GM23338 (cell line): ENCODE measurements at regions not wholly inside any gene's neighbourhood (a gene's known extent, or its start where the extent isn't known, plus 50 kb on each side); places are given as distances from the start of the nearest gene placed in this dataset.

ENCODE experiments used
- ATAC-seq: fragments of 200-7000 bp; cut with Tn5 transposase; 3 replicates; pipeline ENCODE4 v1.9.1; 2020
- DNase-seq: peaks from one replicate; pipeline ENCODE4 v3.0.0-alpha.2; 2015; ENCODE audit warnings: low spot score
- H2AFZ ChIP-seq: fragments of 200-600 bp; sonication (generic); 2 replicates; pipeline ENCODE4 v1.8.0; 2016; ENCODE audit warnings: antibody characterized with exemption, mild to moderate bottlenecking, moderate library complexity
- H3F3A ChIP-seq: fragments of 200-600 bp; sonication (generic); replicated peaks from 2 replicates; pipeline ENCODE4 v1.8.0; 2017; ENCODE audit warnings: antibody characterized with exemption, mixed run types, low read depth
- H3K27ac ChIP-seq: fragments of 200-600 bp; sonication (generic); 2 replicates; pipeline ENCODE4 v1.6.1; 2016; ENCODE audit warnings: low read depth
- H3K27me3 ChIP-seq: fragments of 200-600 bp; sonication (generic); 2 replicates; pipeline ENCODE4 v1.8.0; 2016; ENCODE audit warnings: mild to moderate bottlenecking, mixed run types, moderate library complexity; ENCODE audit not compliant: insufficient read depth
- H3K36me3 ChIP-seq: fragments of 200-600 bp; sonication (generic); 2 replicates; pipeline ENCODE4 v1.8.0; 2016; ENCODE audit warnings: mild to moderate bottlenecking; ENCODE audit not compliant: insufficient read depth
- H3K4me1 ChIP-seq: fragments of 200-600 bp; sonication (generic); 2 replicates; pipeline ENCODE4 v1.8.0; 2016; ENCODE audit warnings: mild to moderate bottlenecking, moderate library complexity; ENCODE audit not compliant: insufficient read depth
- H3K4me2 ChIP-seq: fragments of 200-600 bp; sonication (generic); 2 replicates; pipeline ENCODE4 v1.7.1; 2017; ENCODE audit warnings: mixed run types
- H3K4me3 ChIP-seq: fragments of 200-600 bp; sonication (generic); 2 replicates; pipeline ENCODE4 v1.6.1; 2016; ENCODE audit warnings: mixed run types
- H3K79me2 ChIP-seq: fragments of 200-600 bp; sonication (generic); replicated peaks from 2 replicates; pipeline ENCODE4 v1.8.0; 2017; ENCODE audit warnings: mild to moderate bottlenecking; ENCODE audit not compliant: insufficient read depth
- H3K9me2 ChIP-seq: fragments of 200-600 bp; sonication (generic); 2 replicates; pipeline ENCODE4 v1.8.0; 2017; ENCODE audit not compliant: insufficient read depth
- H4K20me1 ChIP-seq: fragments of 200-600 bp; sonication (generic); replicated peaks from 2 replicates; pipeline ENCODE4 v1.8.0; 2017; ENCODE audit warnings: mild to moderate bottlenecking; ENCODE audit not compliant: insufficient read depth
- H3K27ac Mint-ChIP-seq: 2 replicates; pipeline ENCODE4 v1.8.0; 2020; ENCODE audit warnings: inconsistent platforms, mild to moderate bottlenecking, moderate library complexity, mixed read lengths
- H3K27me3 Mint-ChIP-seq: 3 replicates; pipeline ENCODE4 v1.8.0; 2022; ENCODE audit warnings: low read depth, mild to moderate bottlenecking, moderate library complexity, mixed read lengths, inconsistent platforms; ENCODE audit not compliant: insufficient read depth, poor library complexity
- H3K36me3 Mint-ChIP-seq: 3 replicates; pipeline ENCODE4 v1.8.0; 2021; ENCODE audit warnings: low read depth, mild to moderate bottlenecking, inconsistent platforms, moderate library complexity, mixed read lengths
- H3K4me1 Mint-ChIP-seq: 3 replicates; pipeline ENCODE4 v1.8.0; 2020; ENCODE audit warnings: mild to moderate bottlenecking, inconsistent platforms, mixed read lengths
- H3K4me3 Mint-ChIP-seq: 3 replicates; pipeline ENCODE4 v1.8.0; 2021; ENCODE audit warnings: moderate library complexity, mild to moderate bottlenecking, inconsistent platforms, mixed read lengths
- H3K9me3 Mint-ChIP-seq: 3 replicates; pipeline ENCODE4 v1.8.0; 2020; ENCODE audit warnings: moderate library complexity, mild to moderate bottlenecking, inconsistent platforms, mixed read lengths
- CREB1 ChIP-seq: fragments of 250-450 bp; sonication (Bioruptor Pico); IDR thresholded peaks from 2 replicates; pipeline ENCODE4 v1.5.0; 2020; ENCODE audit warnings: low read depth, mild to moderate bottlenecking, moderate library complexity
- EZH2 ChIP-seq: fragments of 200-600 bp; sonication (generic); IDR thresholded peaks from one replicate; pipeline ENCODE4 v1.8.0; 2017; ENCODE audit warnings: antibody characterized with exemption, mild to moderate bottlenecking, low read depth; ENCODE audit not compliant: unreplicated experiment
- EZH2phosphoT487 ChIP-seq: fragments of 200-600 bp; sonication (generic); IDR thresholded peaks from one replicate; pipeline ENCODE4 v1.8.1; 2018; ENCODE audit warnings: antibody characterized with exemption; ENCODE audit not compliant: unreplicated experiment
- JUNB ChIP-seq: IDR thresholded peaks from one replicate; pipeline ENCODE4 v1.6.1; 2016; ENCODE audit warnings: antibody characterized with exemption; ENCODE audit not compliant: unreplicated experiment
- NANOG ChIP-seq: IDR thresholded peaks from 2 replicates; pipeline ENCODE4 v1.6.1; 2016; ENCODE audit warnings: antibody characterized with exemption, borderline replicate concordance
- POLR2AphosphoS5 ChIP-seq: IDR thresholded peaks from 2 replicates; pipeline ENCODE4 v1.6.1; 2016; ENCODE audit warnings: antibody characterized with exemption, low read depth
- STAT1 ChIP-seq: IDR thresholded peaks from one replicate; pipeline ENCODE4 v1.6.1; 2016; ENCODE audit warnings: antibody characterized with exemption; ENCODE audit not compliant: unreplicated experiment
- ZNF114 ChIP-seq: fragments of 250-450 bp; sonication (Bioruptor Pico); IDR thresholded peaks from 2 replicates; pipeline ENCODE4 v1.5.0; 2020; ENCODE audit warnings: mild to moderate bottlenecking, moderate library complexity
- ZNF331 ChIP-seq: fragments of 250-450 bp; sonication (Bioruptor Pico); IDR thresholded peaks from 2 replicates; pipeline ENCODE4 v1.5.0; 2020; ENCODE audit warnings: low read depth, mild to moderate bottlenecking, moderate library complexity
- TF ChIP-seq, protein P1 (sequence below): fragments of 250-450 bp; sonication (Bioruptor Pico); IDR thresholded peaks from 2 replicates; pipeline ENCODE4 v1.5.0; 2020; ENCODE audit warnings: mild to moderate bottlenecking, moderate library complexity
- TF ChIP-seq, protein P2 (sequence below): IDR thresholded peaks from one replicate; pipeline ENCODE4 v1.6.1; 2018; ENCODE audit warnings: antibody characterized with exemption; ENCODE audit not compliant: unreplicated experiment
- TF ChIP-seq, protein P3 (sequence below), 2 experiments: fragments of 200-600 bp in 1 of 2; sonication (generic) in 1 of 2; conservative IDR thresholded peaks; 2 replicates each; pipeline versions ENCODE4 v1.5.1 to v1.6.1; 2016 to 2017; ENCODE audit warnings: antibody characterized with exemption in 2 of 2, low read depth in 2 of 2, mild to moderate bottlenecking in 2 of 2, moderate library complexity in 1 of 2
- TF ChIP-seq, protein P4 (sequence below): IDR thresholded peaks from 2 replicates; pipeline ENCODE4 v1.6.1; 2016; ENCODE audit warnings: antibody characterized with exemption

DNA sequence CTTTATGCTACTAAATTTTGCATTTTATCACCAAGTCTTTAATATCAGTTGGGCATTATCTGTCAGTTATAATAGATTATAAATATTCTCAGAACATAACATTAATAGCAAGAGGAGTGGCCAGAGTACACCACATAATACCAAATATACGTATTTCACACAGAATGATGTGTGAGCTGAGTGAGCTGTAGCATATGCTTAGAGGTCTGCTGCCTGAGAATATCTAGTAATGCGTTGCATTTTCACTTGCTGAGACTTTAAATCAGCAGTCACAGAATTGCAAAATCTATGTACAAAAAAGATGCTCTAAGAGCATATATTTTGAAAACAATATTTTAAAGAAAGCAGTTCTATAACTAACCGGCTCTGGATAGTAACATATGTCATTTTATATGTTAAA is 921.1 kb upstream of the EDIL3 start:
- no peaks in the 10 kb centered on the region for H3K79me2 ChIP-seq
- TF ChIP-seq ZNF114 (CRISPR knock-in tag): no peak
- no peak for TF ChIP-seq STAT1
- TF ChIP-seq JUNB: no peak
- TF ChIP-seq, protein P1, sequence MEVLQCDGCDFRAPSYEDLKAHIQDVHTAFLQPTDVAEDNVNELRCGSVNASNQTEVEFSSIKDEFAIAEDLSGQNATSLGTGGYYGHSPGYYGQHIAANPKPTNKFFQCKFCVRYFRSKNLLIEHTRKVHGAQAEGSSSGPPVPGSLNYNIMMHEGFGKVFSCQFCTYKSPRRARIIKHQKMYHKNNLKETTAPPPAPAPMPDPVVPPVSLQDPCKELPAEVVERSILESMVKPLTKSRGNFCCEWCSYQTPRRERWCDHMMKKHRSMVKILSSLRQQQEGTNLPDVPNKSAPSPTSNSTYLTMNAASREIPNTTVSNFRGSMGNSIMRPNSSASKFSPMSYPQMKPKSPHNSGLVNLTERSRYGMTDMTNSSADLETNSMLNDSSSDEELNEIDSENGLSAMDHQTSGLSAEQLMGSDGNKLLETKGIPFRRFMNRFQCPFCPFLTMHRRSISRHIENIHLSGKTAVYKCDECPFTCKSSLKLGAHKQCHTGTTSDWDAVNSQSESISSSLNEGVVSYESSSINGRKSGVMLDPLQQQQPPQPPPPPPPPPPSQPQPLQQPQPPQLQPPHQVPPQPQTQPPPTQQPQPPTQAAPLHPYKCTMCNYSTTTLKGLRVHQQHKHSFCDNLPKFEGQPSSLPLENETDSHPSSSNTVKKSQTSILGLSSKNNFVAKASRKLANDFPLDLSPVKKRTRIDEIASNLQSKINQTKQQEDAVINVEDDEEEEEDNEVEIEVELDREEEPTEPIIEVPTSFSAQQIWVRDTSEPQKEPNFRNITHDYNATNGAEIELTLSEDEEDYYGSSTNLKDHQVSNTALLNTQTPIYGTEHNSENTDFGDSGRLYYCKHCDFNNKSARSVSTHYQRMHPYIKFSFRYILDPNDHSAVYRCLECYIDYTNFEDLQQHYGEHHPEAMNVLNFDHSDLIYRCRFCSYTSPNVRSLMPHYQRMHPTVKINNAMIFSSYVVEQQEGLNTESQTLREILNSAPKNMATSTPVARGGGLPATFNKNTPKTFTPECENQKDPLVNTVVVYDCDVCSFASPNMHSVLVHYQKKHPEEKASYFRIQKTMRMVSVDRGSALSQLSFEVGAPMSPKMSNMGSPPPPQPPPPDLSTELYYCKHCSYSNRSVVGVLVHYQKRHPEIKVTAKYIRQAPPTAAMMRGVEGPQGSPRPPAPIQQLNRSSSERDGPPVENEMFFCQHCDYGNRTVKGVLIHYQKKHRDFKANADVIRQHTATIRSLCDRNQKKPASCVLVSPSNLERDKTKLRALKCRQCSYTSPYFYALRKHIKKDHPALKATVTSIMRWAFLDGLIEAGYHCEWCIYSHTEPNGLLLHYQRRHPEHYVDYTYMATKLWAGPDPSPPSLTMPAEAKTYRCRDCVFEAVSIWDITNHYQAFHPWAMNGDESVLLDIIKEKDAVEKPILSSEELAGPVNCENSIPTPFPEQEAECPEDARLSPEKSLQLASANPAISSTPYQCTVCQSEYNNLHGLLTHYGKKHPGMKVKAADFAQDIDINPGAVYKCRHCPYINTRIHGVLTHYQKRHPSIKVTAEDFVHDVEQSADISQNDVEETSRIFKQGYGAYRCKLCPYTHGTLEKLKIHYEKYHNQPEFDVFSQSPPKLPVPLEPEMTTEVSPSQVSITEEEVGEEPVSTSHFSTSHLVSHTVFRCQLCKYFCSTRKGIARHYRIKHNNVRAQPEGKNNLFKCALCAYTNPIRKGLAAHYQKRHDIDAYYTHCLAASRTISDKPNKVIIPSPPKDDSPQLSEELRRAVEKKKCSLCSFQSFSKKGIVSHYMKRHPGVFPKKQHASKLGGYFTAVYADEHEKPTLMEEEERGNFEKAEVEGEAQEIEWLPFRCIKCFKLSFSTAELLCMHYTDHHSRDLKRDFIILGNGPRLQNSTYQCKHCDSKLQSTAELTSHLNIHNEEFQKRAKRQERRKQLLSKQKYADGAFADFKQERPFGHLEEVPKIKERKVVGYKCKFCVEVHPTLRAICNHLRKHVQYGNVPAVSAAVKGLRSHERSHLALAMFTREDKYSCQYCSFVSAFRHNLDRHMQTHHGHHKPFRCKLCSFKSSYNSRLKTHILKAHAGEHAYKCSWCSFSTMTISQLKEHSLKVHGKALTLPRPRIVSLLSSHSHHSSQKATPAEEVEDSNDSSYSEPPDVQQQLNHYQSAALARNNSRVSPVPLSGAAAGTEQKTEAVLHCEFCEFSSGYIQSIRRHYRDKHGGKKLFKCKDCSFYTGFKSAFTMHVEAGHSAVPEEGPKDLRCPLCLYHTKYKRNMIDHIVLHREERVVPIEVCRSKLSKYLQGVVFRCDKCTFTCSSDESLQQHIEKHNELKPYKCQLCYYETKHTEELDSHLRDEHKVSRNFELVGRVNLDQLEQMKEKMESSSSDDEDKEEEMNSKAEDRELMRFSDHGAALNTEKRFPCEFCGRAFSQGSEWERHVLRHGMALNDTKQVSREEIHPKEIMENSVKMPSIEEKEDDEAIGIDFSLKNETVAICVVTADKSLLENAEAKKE: no peak
- TF ChIP-seq, protein P2, sequence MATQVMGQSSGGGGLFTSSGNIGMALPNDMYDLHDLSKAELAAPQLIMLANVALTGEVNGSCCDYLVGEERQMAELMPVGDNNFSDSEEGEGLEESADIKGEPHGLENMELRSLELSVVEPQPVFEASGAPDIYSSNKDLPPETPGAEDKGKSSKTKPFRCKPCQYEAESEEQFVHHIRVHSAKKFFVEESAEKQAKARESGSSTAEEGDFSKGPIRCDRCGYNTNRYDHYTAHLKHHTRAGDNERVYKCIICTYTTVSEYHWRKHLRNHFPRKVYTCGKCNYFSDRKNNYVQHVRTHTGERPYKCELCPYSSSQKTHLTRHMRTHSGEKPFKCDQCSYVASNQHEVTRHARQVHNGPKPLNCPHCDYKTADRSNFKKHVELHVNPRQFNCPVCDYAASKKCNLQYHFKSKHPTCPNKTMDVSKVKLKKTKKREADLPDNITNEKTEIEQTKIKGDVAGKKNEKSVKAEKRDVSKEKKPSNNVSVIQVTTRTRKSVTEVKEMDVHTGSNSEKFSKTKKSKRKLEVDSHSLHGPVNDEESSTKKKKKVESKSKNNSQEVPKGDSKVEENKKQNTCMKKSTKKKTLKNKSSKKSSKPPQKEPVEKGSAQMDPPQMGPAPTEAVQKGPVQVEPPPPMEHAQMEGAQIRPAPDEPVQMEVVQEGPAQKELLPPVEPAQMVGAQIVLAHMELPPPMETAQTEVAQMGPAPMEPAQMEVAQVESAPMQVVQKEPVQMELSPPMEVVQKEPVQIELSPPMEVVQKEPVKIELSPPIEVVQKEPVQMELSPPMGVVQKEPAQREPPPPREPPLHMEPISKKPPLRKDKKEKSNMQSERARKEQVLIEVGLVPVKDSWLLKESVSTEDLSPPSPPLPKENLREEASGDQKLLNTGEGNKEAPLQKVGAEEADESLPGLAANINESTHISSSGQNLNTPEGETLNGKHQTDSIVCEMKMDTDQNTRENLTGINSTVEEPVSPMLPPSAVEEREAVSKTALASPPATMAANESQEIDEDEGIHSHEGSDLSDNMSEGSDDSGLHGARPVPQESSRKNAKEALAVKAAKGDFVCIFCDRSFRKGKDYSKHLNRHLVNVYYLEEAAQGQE: no peak
- TF ChIP-seq CREB1 (CRISPR knock-in tag): no peak
- no peak for TF ChIP-seq NANOG
- no peak for TF ChIP-seq ZNF331 (CRISPR knock-in tag)
- TF ChIP-seq, protein P3, sequence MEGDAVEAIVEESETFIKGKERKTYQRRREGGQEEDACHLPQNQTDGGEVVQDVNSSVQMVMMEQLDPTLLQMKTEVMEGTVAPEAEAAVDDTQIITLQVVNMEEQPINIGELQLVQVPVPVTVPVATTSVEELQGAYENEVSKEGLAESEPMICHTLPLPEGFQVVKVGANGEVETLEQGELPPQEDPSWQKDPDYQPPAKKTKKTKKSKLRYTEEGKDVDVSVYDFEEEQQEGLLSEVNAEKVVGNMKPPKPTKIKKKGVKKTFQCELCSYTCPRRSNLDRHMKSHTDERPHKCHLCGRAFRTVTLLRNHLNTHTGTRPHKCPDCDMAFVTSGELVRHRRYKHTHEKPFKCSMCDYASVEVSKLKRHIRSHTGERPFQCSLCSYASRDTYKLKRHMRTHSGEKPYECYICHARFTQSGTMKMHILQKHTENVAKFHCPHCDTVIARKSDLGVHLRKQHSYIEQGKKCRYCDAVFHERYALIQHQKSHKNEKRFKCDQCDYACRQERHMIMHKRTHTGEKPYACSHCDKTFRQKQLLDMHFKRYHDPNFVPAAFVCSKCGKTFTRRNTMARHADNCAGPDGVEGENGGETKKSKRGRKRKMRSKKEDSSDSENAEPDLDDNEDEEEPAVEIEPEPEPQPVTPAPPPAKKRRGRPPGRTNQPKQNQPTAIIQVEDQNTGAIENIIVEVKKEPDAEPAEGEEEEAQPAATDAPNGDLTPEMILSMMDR (conservative IDR thresholded peaks at IDR 0.05; ENCODE audit: low read depth in 2 of 2): no peak
- TF ChIP-seq, protein P4, sequence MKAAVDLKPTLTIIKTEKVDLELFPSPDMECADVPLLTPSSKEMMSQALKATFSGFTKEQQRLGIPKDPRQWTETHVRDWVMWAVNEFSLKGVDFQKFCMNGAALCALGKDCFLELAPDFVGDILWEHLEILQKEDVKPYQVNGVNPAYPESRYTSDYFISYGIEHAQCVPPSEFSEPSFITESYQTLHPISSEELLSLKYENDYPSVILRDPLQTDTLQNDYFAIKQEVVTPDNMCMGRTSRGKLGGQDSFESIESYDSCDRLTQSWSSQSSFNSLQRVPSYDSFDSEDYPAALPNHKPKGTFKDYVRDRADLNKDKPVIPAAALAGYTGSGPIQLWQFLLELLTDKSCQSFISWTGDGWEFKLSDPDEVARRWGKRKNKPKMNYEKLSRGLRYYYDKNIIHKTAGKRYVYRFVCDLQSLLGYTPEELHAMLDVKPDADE: no peak
- no peak for TF ChIP-seq EZH2phosphoT487
- TF ChIP-seq EZH2: no peak
- TF ChIP-seq POLR2AphosphoS5: no peak
- no peak overlapping the region for H3K4me2 ChIP-seq
- Mint-ChIP-seq H3K36me3 (no peaks in the 10 kb centered on the region), H3K9me3 (no peaks in the 10 kb centered on the region), H3K27me3 (no peaks in the 10 kb centered on the region), H3K4me1 (no peaks in the 10 kb centered on the region), H3K4me3 (no peak overlapping the region), H3K27ac (no peak overlapping the region)
- no peak overlapping the region for H3K4me3 ChIP-seq
- H3K36me3 ChIP-seq: no peaks in the 10 kb centered on the region
- H3K27ac ChIP-seq: no peak overlapping the region
- H3K27me3 ChIP-seq: no peaks in the 10 kb centered on the region
- H3K9me2 ChIP-seq: no peaks in the 10 kb centered on the region
- ATAC-seq: no peak
- DNase-seq: no peak
- H2AFZ ChIP-seq: no peak overlapping the region
- H3K4me1 ChIP-seq: no peaks in the 10 kb centered on the region
- H4K20me1 ChIP-seq: no peaks in the 10 kb centered on the region
- no peaks in the 10 kb centered on the region for H3F3A ChIP-seq
